ENCODE measurements at regions not wholly inside any gene's neighbourhood (a gene's known extent, or its start where the extent isn't known, plus 50 kb on each side); places are given as distances from the start of the nearest gene placed in this dataset.
"Not testable (repeated sequence)": the region's sequence is repeated elsewhere in the genome, so short reads cannot be mapped to it uniquely, and the experiment has no call there.

GRCh38 chr3:70464465-70464864 is 152.0 kb upstream of the MDFIC2 start:
- Histone ChIP-seq H3K4me3 (no peak overlapping the region), H3K27ac (no peak overlapping the region)
- TF ChIP-seq, protein P1, sequence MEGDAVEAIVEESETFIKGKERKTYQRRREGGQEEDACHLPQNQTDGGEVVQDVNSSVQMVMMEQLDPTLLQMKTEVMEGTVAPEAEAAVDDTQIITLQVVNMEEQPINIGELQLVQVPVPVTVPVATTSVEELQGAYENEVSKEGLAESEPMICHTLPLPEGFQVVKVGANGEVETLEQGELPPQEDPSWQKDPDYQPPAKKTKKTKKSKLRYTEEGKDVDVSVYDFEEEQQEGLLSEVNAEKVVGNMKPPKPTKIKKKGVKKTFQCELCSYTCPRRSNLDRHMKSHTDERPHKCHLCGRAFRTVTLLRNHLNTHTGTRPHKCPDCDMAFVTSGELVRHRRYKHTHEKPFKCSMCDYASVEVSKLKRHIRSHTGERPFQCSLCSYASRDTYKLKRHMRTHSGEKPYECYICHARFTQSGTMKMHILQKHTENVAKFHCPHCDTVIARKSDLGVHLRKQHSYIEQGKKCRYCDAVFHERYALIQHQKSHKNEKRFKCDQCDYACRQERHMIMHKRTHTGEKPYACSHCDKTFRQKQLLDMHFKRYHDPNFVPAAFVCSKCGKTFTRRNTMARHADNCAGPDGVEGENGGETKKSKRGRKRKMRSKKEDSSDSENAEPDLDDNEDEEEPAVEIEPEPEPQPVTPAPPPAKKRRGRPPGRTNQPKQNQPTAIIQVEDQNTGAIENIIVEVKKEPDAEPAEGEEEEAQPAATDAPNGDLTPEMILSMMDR (IDR thresholded peaks at IDR 0.05), result no peak
- no peak for DNase-seq (ENCODE audit: low spot score)

DNA sequence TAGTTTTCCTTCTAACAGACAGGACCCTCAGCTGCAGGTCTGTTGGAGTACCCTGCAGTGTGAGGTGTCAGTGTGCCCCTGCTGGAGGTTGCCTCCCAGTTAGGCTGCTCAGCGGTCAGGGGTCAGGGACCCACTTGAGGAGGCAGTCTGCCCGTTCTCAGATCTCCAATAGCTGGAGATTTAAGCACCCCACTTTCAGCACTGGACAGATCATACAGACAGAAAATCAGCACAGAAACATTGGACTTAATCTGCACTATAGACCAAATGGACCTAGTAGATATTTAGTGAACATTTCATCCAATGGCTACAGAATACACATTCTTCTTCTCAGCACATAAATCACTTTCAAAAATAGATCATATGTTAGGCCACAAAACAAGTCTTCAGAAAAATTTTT is 137.8 kb upstream of the MDFIC2 start:
- not testable (repeated sequence) for H3K27ac ChIP-seq; H3K4me3 ChIP-seq; DNase-seq (ENCODE audit: low spot score)

DNA sequence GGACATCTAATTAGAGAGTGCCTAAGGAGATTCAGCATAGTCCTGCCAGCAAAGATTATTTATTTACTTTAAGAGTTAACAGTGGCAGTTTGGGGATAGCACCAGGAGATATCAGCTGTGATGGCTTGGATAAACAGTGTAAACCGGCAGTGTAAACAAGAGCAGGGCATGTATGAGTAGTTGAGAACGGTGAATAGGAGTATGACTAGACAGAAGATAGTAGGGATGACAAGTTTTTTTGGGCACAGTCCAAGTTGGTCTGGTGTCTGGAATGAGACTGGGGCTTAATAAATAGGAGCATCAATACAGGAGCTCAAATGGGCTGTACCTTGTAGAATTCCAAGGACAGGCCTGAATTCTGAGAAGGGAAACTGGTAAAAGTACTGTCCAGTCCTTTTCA is 123.0 kb upstream of the MDFIC2 start:
- not testable (repeated sequence) for H3K4me3 ChIP-seq; H3K27ac ChIP-seq; DNase-seq (ENCODE audit: low spot score)

- no peak for DNase-seq (ENCODE audit: low spot score)
- TF ChIP-seq, protein P1 (IDR thresholded peaks at IDR 0.05), result no peak
These were observed 120.7 kb upstream of the MDFIC2 start for GRCh38 chr3:70433091-70433490.

DNA sequence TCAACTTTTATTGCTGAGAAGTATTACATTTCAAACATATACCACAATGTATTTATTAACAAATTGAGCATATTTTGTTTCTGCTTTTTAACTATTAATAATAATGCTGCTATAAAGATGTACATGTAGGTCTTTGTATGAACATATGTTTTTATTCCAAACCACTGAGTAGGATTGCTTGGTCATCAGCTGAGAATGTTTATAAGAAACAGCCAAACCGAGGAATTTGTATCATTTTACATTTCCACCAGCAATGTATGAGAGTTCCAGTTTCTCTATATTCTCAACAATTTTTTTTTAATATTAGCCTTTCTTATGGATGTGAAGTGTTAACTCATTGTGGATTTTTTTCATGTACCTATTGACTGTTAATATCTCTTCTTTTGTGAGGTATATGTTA is 119.5 kb upstream of the MDFIC2 start:
- TF ChIP-seq, protein P1 (IDR thresholded peaks at IDR 0.05), result no peak
- no peak overlapping the region for H3K4me3 ChIP-seq
- no peak for DNase-seq (ENCODE audit: low spot score)
- no peak overlapping the region for H3K27ac ChIP-seq

More at GRCh38 chr3:70433091-70433490, 120.7 kb upstream of the MDFIC2 start:
- Histone ChIP-seq H3K4me3 (no peak overlapping the region), H3K27ac (no peak overlapping the region)

DNA sequence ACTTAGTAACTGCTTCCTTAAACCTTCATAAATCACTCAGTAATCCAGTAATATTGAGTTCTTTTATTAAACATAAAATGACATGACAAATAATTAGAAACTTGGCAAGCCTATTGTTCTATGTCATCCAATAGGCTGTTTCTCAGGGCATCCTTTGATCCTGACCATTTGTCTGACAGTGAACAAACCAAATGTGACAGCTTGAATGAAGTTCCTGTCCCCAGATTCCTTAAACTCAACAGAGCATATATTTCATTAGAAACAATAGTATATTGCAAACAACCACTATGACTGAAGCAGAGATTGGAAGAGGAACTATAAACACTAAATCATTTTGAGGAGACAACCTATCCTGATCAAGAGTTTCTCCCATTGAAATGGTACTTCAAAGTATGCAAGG is 113.6 kb upstream of the MDFIC2 start:
- no peak for DNase-seq (ENCODE audit: low spot score)
- TF ChIP-seq, protein P1 (IDR thresholded peaks at IDR 0.05), result no peak
- H3K27ac ChIP-seq, result no peak overlapping the region
- no peak overlapping the region for H3K4me3 ChIP-seq

DNA sequence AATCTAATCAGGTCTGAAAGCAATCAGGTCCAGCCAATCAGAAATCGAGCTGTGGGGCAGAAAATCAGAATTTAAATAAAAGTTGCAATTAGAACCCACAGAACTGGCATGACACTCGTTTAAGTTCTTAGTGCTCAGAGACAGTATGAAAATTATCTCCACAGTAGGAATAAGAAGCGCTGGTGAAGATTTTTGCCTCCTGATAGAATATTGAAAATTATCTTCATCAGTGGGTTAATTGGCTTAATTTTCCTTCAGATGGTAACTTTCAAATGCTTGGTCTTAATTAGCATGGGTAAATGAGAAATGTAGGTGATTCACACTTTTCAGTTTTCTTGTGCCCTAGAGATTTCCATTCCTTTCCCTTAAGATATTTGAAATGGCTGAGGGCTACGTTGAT is 109.1 kb upstream of the MDFIC2 start:
- no peak for DNase-seq (ENCODE audit: low spot score)
- no peak overlapping the region for H3K4me3 ChIP-seq
- TF ChIP-seq, protein P1 (IDR thresholded peaks at IDR 0.05), result no peak
- H3K27ac ChIP-seq, result no peak overlapping the region

DNA sequence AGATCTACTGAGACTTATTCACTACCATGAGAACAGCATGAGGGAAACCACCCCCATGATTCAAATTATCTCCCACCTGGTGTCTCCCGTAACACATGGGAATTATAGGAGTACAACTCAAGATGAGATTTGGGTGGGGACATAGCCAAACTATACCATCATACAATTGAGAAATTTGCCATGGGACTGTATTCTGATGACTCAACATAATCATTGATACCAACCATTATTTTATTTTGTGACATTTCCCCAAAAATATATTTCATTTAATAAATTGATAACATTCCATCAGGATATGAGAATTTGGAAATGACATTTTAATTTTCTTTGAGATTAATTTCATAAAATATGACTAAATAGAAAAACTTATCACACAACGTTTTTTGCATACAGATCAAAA is 96.6 kb upstream of the MDFIC2 start:
- no peak for DNase-seq (ENCODE audit: low spot score)
- TF ChIP-seq, protein P1 (IDR thresholded peaks at IDR 0.05), result no peak
- Histone ChIP-seq H3K27ac (no peak overlapping the region), H3K4me3 (no peak overlapping the region)
